HepG2 (cell line): ENCODE measurements at regions not wholly inside any gene's neighbourhood (a gene's known extent, or its start where the extent isn't known, plus 50 kb on each side); places are given as distances from the start of the nearest gene placed in this dataset.

Experiments used
- ATAC-seq: fragments of 200-7000 bp; cut with Tn5 transposase; 3 replicates; pipeline ENCODE4 v1.9.1; 2020; ENCODE audit warnings: mild to moderate bottlenecking, moderate library complexity
- BruUV-seq: library from RNA; stranded (reverse); fragments of 400-500 nt; replicated peaks from 2 replicates; lab custom pipeline; 2021; lab: Mats Ljungman, UMichigan
- CTCF ChIA-PET: fragments of 300-600 bp; formaldehyde crosslinking; extraction: SDS; loops from one replicate; lab custom pipeline; 2021; ENCODE audit warnings: low total read pairs, inconsistent platforms, low intra/inter-chr PET ratio; lab: Yijun Ruan, JAX
- POLR2A ChIA-PET: fragments of 350-600 bp; sonication (Branson Sonifier 250); formaldehyde crosslinking; loops from one replicate; lab custom pipeline; 2020; ENCODE audit warnings: antibody characterized with exemption, inconsistent platforms; lab: Yijun Ruan, JAX
- DNase-seq: peaks from one replicate; pipeline ENCODE4 v3.0.0-alpha.2; 2015; ENCODE audit warnings: low spot score
- FAIRE-seq: peaks from 3 replicates; lab custom pipeline; 2011; peaks lifted over from hg19 to GRCh38; lab: Jason Lieb, UNC
- H2AFZ ChIP-seq: one replicate; pipeline ENCODE4 v1.6.1; 2011; ENCODE audit warnings: low read length, inconsistent platforms
- H3K27ac ChIP-seq: fragments of 300-600 bp; 3 replicates; pipeline ENCODE4 v1.8.0; 2011; ENCODE audit warnings: mixed run types, mild to moderate bottlenecking, mixed read lengths, low read length, inconsistent platforms; ENCODE audit not compliant: insufficient read depth; ENCODE audit errors: extremely low read length
- H3K27me3 ChIP-seq, 2 experiments: fragments of 200-600 bp in 1 of 2; 2 replicates in 1 of 2; 3 replicates in 1 of 2; pipeline versions ENCODE4 v1.6.0 to v1.8.0; 2011; ENCODE audit warnings: low read length in 2 of 2, mild to moderate bottlenecking in 2 of 2, moderate library complexity in 2 of 2, inconsistent platforms in 1 of 2; ENCODE audit not compliant: insufficient read depth in 2 of 2, control insufficient read depth in 1 of 2
- H3K36me3 ChIP-seq, 2 experiments: fragments of 200-600 bp in 1 of 2; replicated peaks in 1 of 2; 2 replicates in 1 of 2; 3 replicates in 1 of 2; pipeline versions ENCODE4 v1.5.1 to v1.8.0; 2011; ENCODE audit warnings: low read length in 2 of 2, inconsistent platforms in 1 of 2; ENCODE audit not compliant: insufficient read depth in 2 of 2, control insufficient read depth in 1 of 2
- H3K4me1 ChIP-seq: 2 replicates; pipeline ENCODE4 v1.5.1; 2012; ENCODE audit warnings: low read length, inconsistent platforms; ENCODE audit not compliant: insufficient read depth
- H3K4me2 ChIP-seq: 2 replicates; pipeline ENCODE4 v1.6.0; 2011; ENCODE audit warnings: low read depth, low read length, inconsistent platforms
- H3K4me3 ChIP-seq, 3 experiments: fragments of 200-600 bp in 1 of 3; sonication (generic), shearing (Covaris generic) in 1 of 3; replicated peaks in 1 of 3; 2 replicates each; pipeline ENCODE4 v1.5.1; 2011 to 2016; ENCODE audit warnings: low read length in 3 of 3, inconsistent platforms in 2 of 3, low read depth in 2 of 3, mild to moderate bottlenecking in 2 of 3, control low read depth in 1 of 3, mixed read lengths in 1 of 3; ENCODE audit not compliant: insufficient read depth in 1 of 3
- H3K79me2 ChIP-seq: one replicate; pipeline ENCODE4 v1.6.1; 2011; ENCODE audit warnings: low read length, inconsistent platforms; ENCODE audit not compliant: insufficient read depth
- H3K9ac ChIP-seq: 2 replicates; pipeline ENCODE4 v1.6.0; 2011; ENCODE audit warnings: mild to moderate bottlenecking, low read depth, low read length, inconsistent platforms; ENCODE audit not compliant: insufficient read depth
- H3K9me3 ChIP-seq: 2 replicates; pipeline ENCODE4 v1.5.1; 2012; ENCODE audit warnings: mild to moderate bottlenecking, low read length
- H4K20me1 ChIP-seq: 2 replicates; pipeline ENCODE4 v1.6.0; 2011; ENCODE audit warnings: inconsistent platforms, mild to moderate bottlenecking, low read length, moderate library complexity; ENCODE audit not compliant: insufficient read depth
- CBX5 ChIP-seq: sonication (generic); formaldehyde crosslinking; IDR thresholded peaks from 2 replicates; pipeline ENCODE4 v1.4.0; 2020; ENCODE audit warnings: missing genetic modification reagents, borderline replicate concordance
- EP300 ChIP-seq, 3 experiments: sonication (generic) in 1 of 3; formaldehyde crosslinking in 1 of 3; IDR thresholded peaks; 2 replicates each; pipeline versions ENCODE4 v1.5.1 to v1.6.1; 2011 to 2020; ENCODE audit warnings: low read depth in 2 of 3, low read length in 2 of 3, borderline replicate concordance in 1 of 3, improper control_type of control experiment in 1 of 3, mild to moderate bottlenecking in 1 of 3, missing genetic modification reagents in 1 of 3, moderate library complexity in 1 of 3
- ESRRA ChIP-seq: sonication (generic); formaldehyde crosslinking; IDR thresholded peaks from 2 replicates; pipeline ENCODE4 v1.5.1; 2020; ENCODE audit warnings: mild to moderate bottlenecking, low read depth, missing genetic modification reagents
- ETV5 ChIP-seq: IDR thresholded peaks from 2 replicates; pipeline ENCODE4 v1.6.1; 2018; ENCODE audit warnings: missing biosample characterization, missing genetic modification reagents, inconsistent platforms, borderline replicate concordance
- FOSL2 ChIP-seq: sonication (generic); formaldehyde crosslinking; IDR thresholded peaks from 2 replicates; pipeline ENCODE4 v1.4.0; 2020; ENCODE audit warnings: missing genetic modification reagents
- FOXA1 ChIP-seq, 2 experiments: fragments of 450-650 bp in 1 of 2; sonication (generic) in 1 of 2; formaldehyde crosslinking in 1 of 2; IDR thresholded peaks; 2 replicates each; pipeline versions ENCODE4 v1.4.0 to v1.6.1; 2016 to 2020; ENCODE audit warnings: missing genetic modification reagents in 1 of 2
- FOXA3 ChIP-seq: IDR thresholded peaks from 2 replicates; pipeline ENCODE4 v1.6.1; 2016; ENCODE audit warnings: missing genetic modification reagents, missing compliant biosample characterization
- HOXA9 ChIP-seq: sonication (generic); formaldehyde crosslinking; IDR thresholded peaks from 2 replicates; pipeline ENCODE4 v1.8.1; 2022; ENCODE audit warnings: missing genetic modification reagents, mild to moderate bottlenecking, moderate library complexity, borderline replicate concordance
- IKZF5 ChIP-seq: IDR thresholded peaks from 2 replicates; pipeline ENCODE4 v1.6.1; 2018; ENCODE audit warnings: missing genetic modification reagents, mild to moderate bottlenecking, missing compliant biosample characterization
- MIXL1 ChIP-seq: IDR thresholded peaks from 2 replicates; pipeline ENCODE4 v1.6.1; 2016
- RELA ChIP-seq: sonication (generic); formaldehyde crosslinking; IDR thresholded peaks from 2 replicates; pipeline ENCODE4 v1.4.0; 2020; ENCODE audit warnings: missing genetic modification reagents
- TAF1 ChIP-seq: sonication (generic); formaldehyde crosslinking; IDR thresholded peaks from 2 replicates; pipeline ENCODE4 v1.4.0; 2020; ENCODE audit warnings: missing genetic modification reagents
- TCF12 ChIP-seq, 2 experiments: fragments of 450-650 bp in 1 of 2; sonication (generic) in 1 of 2; formaldehyde crosslinking in 1 of 2; IDR thresholded peaks; 2 replicates each; pipeline versions ENCODE4 v1.6.1 to v1.8.0; 2017 to 2022; ENCODE audit warnings: antibody characterized with exemption in 1 of 2, mild to moderate bottlenecking in 1 of 2, missing genetic modification reagents in 1 of 2, moderate library complexity in 1 of 2
- ZNF296 ChIP-seq: sonication (generic); formaldehyde crosslinking; conservative IDR thresholded peaks from 2 replicates; pipeline ENCODE4 v1.5.0; 2020; ENCODE audit warnings: mild to moderate bottlenecking, missing genetic modification reagents
- ZNF749 ChIP-seq: sonication (generic); formaldehyde crosslinking; IDR thresholded peaks from 2 replicates; pipeline ENCODE4 v1.8.0; 2022; ENCODE audit warnings: mild to moderate bottlenecking, missing genetic modification reagents, moderate library complexity, borderline replicate concordance
- ZNF776 ChIP-seq: sonication (generic); formaldehyde crosslinking; IDR thresholded peaks from 2 replicates; pipeline ENCODE4 v1.4.0; 2020; ENCODE audit warnings: mild to moderate bottlenecking, missing genetic modification reagents
- WGBS: methylation state at CpG from one replicate; pipeline ENCODE4 v1.1.6; 2017; ENCODE audit warnings: low lambda C conversion rate; 5-methylcytosine and 5-hydroxymethylcytosine counted together
- in situ Hi-C: cut with HindIII; loops from 2 replicates; pipeline ENCODE4 v1.10.0; 2017; ENCODE audit warnings: low pct_unique_long_range_greater_than_20kb; ENCODE audit not compliant: extremely low pct_ligation_motif_present
- intact Hi-C: fragments of 100-400 bp; cut with micrococcal nuclease; formaldehyde crosslinking; loops from one replicate; pipeline ENCODE4 v1.10.0; 2022; ENCODE audit not compliant: unreplicated experiment

GRCh38 chr11:122197066-122197987, 81.3 kb upstream of the BLID start:
- Histone ChIP-seq H3K9me3 (no peaks in the 10 kb centered on the region), H3K79me2 (no peaks in the 10 kb centered on the region), H3K4me2 (no peak overlapping the region), H3K36me3 (no peaks in the 10 kb centered on the region), H2AFZ (no peak overlapping the region), H3K27ac (no peak overlapping the region), H3K27me3 (no peaks in the 10 kb centered on the region), H4K20me1 (no peaks in the 10 kb centered on the region), H3K9ac (no peak overlapping the region), H3K4me3 (no peak overlapping the region), H3K4me1 (peaks cover 14% of the 10 kb centered on the region)
- intact Hi-C loops (no loop called here), in situ Hi-C loops (no loop called here)
- TF ChIP-seq TCF12 (IDR thresholded peaks at IDR 0.05) (no peak), TCF12 (CRISPR knock-in tag; IDR thresholded peaks at IDR 0.05) (no peak), ETV5 (CRISPR knock-in tag) (peak; percentile 17; the same call in 1 of the 2 replicates), EP300 (IDR thresholded peaks at IDR 0.05; ENCODE audit: low read depth in 2 of 2, low read length in 2 of 2) (peak in 1 of 2 experiments; percentile 15; a peak in 1 of 4 replicates), EP300 (CRISPR knock-in tag; IDR thresholded peaks at IDR 0.05; ENCODE audit: borderline replicate concordance) (no peak), ZNF776 (CRISPR knock-in tag) (no peak), CBX5 (CRISPR knock-in tag) (no peak), FOSL2 (peak; percentile 84)
- DNase-seq = peak; percentile 57
- ChIA-PET CTCF (no interaction called here), POLR2A (no interaction called here)
- BruUV-seq = no TSS peak
- WGBS = 71% methylated on average over 9 of the region's 11 CpGs
- no peak; the same call in 2 of the 3 replicates for ATAC-seq
- no peak for FAIRE-seq

GRCh38 chr11:122195790-122196189, 79.8 kb upstream of the BLID start:
- peaks cover 9% of the 10 kb centered on the region; the same call in 1 of the 2 replicates for H3K4me1 ChIP-seq
- no peak overlapping the region for H3K4me3 ChIP-seq
- H3K36me3 ChIP-seq = no peaks in the 10 kb centered on the region
- no peak overlapping the region for H2AFZ ChIP-seq
- H3K27ac ChIP-seq = no peak overlapping the region
- 54% methylated on average over 3 of the region's 3 CpGs for WGBS
- no peaks in the 10 kb centered on the region for H3K9me3 ChIP-seq
- ATAC-seq = no peak
- no peak for FAIRE-seq
- intact Hi-C loops = no loop called here
- no TSS peak for BruUV-seq
- H3K79me2 ChIP-seq = no peaks in the 10 kb centered on the region
- DNase-seq = no peak
- in situ Hi-C loops = no loop called here
- H3K4me2 ChIP-seq = no peak overlapping the region
- no peaks in the 10 kb centered on the region; a peak in 1 of 5 replicates for H3K27me3 ChIP-seq
- ChIA-PET POLR2A (no interaction called here), CTCF (no interaction called here)
- H4K20me1 ChIP-seq = no peaks in the 10 kb centered on the region
- no peak overlapping the region for H3K9ac ChIP-seq
- TF ChIP-seq MIXL1 (CRISPR knock-in tag) = no peak
- TF ChIP-seq ESRRA (CRISPR knock-in tag) = no peak
- no peak for TF ChIP-seq IKZF5 (CRISPR knock-in tag)
- TF ChIP-seq RELA (CRISPR knock-in tag) = no peak
- no peak for TF ChIP-seq HOXA9
- TF ChIP-seq ZNF749 (CRISPR knock-in tag) = no peak
- no peak for TF ChIP-seq FOXA3 (CRISPR knock-in tag)
- no peak for TF ChIP-seq ZNF296 (CRISPR knock-in tag)
- no peak for TF ChIP-seq FOXA1 (IDR thresholded peaks at IDR 0.05)
- TF ChIP-seq FOXA1 (CRISPR knock-in tag; IDR thresholded peaks at IDR 0.05) = no peak
- TF ChIP-seq TAF1 (CRISPR knock-in tag) = no peak
